SK-N-SH (cell line): ENCODE measurements at regions not wholly inside any gene's neighbourhood (a gene's known extent, or its start where the extent isn't known, plus 50 kb on each side); places are given as distances from the start of the nearest gene placed in this dataset.

Experiments
- CTCF ChIP-seq: fragments of 200-600 bp; sonication (generic); IDR thresholded peaks from 2 replicates; pipeline ENCODE4 v1.6.1; 2017; ENCODE audit warnings: antibody characterized with exemption, mild to moderate bottlenecking, moderate library complexity
- FOXM1 ChIP-seq: IDR thresholded peaks from 2 replicates; pipeline ENCODE4 v1.4.0; 2012; ENCODE audit warnings: low read depth, mild to moderate bottlenecking
- MAX ChIP-seq: IDR thresholded peaks from 2 replicates; pipeline ENCODE4 v1.4.0; 2012; ENCODE audit warnings: low read depth
- POLR2AphosphoS5 ChIP-seq: IDR thresholded peaks from 2 replicates; pipeline ENCODE4 v1.6.1; 2012; ENCODE audit warnings: low read depth, low read length
- TF ChIP-seq, protein P1 (sequence below): IDR thresholded peaks from 2 replicates; pipeline ENCODE4; 2012

GRCh38 chr3:98651780-98652077 is 58.3 kb upstream of the CPOX start:
- no peak for TF ChIP-seq POLR2AphosphoS5
- TF ChIP-seq CTCF = no peak
- TF ChIP-seq MAX = no peak
- TF ChIP-seq FOXM1 = no peak
- TF ChIP-seq, protein P1, sequence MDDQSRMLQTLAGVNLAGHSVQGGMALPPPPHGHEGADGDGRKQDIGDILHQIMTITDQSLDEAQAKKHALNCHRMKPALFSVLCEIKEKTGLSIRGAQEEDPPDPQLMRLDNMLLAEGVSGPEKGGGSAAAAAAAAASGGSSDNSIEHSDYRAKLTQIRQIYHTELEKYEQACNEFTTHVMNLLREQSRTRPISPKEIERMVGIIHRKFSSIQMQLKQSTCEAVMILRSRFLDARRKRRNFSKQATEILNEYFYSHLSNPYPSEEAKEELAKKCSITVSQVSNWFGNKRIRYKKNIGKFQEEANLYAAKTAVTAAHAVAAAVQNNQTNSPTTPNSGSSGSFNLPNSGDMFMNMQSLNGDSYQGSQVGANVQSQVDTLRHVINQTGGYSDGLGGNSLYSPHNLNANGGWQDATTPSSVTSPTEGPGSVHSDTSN = no peak
